HG02642 (cell line): ENCODE measurements at regions not wholly inside any gene's neighbourhood (a gene's known extent, or its start where the extent isn't known, plus 50 kb on each side); places are given as distances from the start of the nearest gene placed in this dataset.

Source experiments
- ATAC-seq: cut with Tn5 transposase; IDR thresholded peaks from one replicate; pipeline ENCODE4 v1.9.1; 2021; ENCODE audit warnings: mild to moderate bottlenecking; ENCODE audit not compliant: unreplicated experiment, poor library complexity

- ATAC-seq = no peak
Measured at GRCh38 chr2:217165547-217165946, 305.7 kb upstream of the TNP1 start.

GRCh38 chr2:217163987-217164386, 304.1 kb upstream of the TNP1 start:
- no peak for ATAC-seq

- ATAC-seq = no peak
Measured at GRCh38 chr2:217162533-217162932, 302.7 kb upstream of the TNP1 start.

- ATAC-seq = no peak
Measured at GRCh38 chr2:217160978-217161973, 301.4 kb upstream of the TNP1 start.

- ATAC-seq = no peak
Measured at GRCh38 chr2:217160103-217160743, 300.4 kb upstream of the TNP1 start.

- ATAC-seq = no peak
Measured at GRCh38 chr2:217158928-217159327, 299.1 kb upstream of the TNP1 start.

GRCh38 chr2:217157581-217157980, 297.7 kb upstream of the TNP1 start:
- no peak for ATAC-seq

GRCh38 chr2:217156801-217157200, 296.9 kb upstream of the TNP1 start:
- ATAC-seq = no peak

GRCh38 chr2:217154923-217155322, 295.1 kb upstream of the TNP1 start:
- ATAC-seq = no peak

GRCh38 chr2:217153510-217153909, 293.6 kb upstream of the TNP1 start:
- ATAC-seq = no peak

GRCh38 chr2:217152831-217153230, 293.0 kb upstream of the TNP1 start:
- no peak for ATAC-seq

- ATAC-seq = no peak
Measured at GRCh38 chr2:217151509-217152206, 291.8 kb upstream of the TNP1 start.

- ATAC-seq = no peak
Measured at GRCh38 chr2:217150236-217150635, 290.4 kb upstream of the TNP1 start.

- no peak for ATAC-seq
Measured at GRCh38 chr2:217149087-217149660, 289.3 kb upstream of the TNP1 start.

GRCh38 chr2:217147818-217148217, 288.0 kb upstream of the TNP1 start:
- no peak for ATAC-seq

- ATAC-seq = no peak
Measured at GRCh38 chr2:217146956-217147355, 287.1 kb upstream of the TNP1 start.

GRCh38 chr2:217142649-217143266, 282.9 kb upstream of the TNP1 start:
- ATAC-seq = no peak

- ATAC-seq = no peak
Measured at GRCh38 chr2:217138284-217138683, 278.4 kb upstream of the TNP1 start.

- no peak for ATAC-seq
Measured at GRCh38 chr2:217127744-217128143, 267.9 kb upstream of the TNP1 start.

GRCh38 chr2:217125014-217125413, 265.1 kb upstream of the TNP1 start:
- no peak for ATAC-seq
